ENCODE measurements at regions not wholly inside any gene's neighbourhood (a gene's known extent, or its start where the extent isn't known, plus 50 kb on each side); places are given as distances from the start of the nearest gene placed in this dataset.

DNA sequence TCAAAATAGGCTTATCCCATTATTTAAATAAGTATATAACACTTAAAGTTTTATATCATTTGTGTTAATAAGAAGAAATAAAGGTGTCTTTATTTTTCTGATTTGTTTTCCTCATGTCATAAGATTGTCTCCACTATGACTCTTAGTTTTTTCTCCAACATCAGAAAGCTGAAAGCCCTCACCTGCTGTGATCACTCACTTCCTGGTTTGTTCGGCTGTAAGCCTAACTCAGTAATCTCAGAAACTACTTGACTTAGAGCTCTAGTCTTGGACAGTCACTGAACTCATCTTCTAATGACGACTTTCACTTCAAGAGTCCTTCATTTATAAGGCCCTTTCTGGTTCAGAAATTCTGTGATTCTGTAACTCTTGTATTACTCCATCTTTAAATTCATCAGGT is 311.0 kb downstream of the ZEB2 start:
- ChIA-PET POLR2A (no interaction called here), CTCF (no interaction called here)
- no peaks in the 10 kb centered on the region for H3K9me3 ChIP-seq (ENCODE audit: control insufficient read depth, insufficient read depth, low read depth, low read length)
- no peak overlapping the region for H3K27ac ChIP-seq (ENCODE audit: extremely low read depth, low read depth, low read length)
- no peaks in the 10 kb centered on the region for H3K36me3 ChIP-seq (ENCODE audit: control insufficient read depth in 2 of 2, insufficient read depth in 1 of 2, low read length in 2 of 2)
- no peaks in the 10 kb centered on the region for H3K4me1 ChIP-seq (ENCODE audit: control insufficient read depth, insufficient read depth, low read length)
- TF ChIP-seq, protein P1, sequence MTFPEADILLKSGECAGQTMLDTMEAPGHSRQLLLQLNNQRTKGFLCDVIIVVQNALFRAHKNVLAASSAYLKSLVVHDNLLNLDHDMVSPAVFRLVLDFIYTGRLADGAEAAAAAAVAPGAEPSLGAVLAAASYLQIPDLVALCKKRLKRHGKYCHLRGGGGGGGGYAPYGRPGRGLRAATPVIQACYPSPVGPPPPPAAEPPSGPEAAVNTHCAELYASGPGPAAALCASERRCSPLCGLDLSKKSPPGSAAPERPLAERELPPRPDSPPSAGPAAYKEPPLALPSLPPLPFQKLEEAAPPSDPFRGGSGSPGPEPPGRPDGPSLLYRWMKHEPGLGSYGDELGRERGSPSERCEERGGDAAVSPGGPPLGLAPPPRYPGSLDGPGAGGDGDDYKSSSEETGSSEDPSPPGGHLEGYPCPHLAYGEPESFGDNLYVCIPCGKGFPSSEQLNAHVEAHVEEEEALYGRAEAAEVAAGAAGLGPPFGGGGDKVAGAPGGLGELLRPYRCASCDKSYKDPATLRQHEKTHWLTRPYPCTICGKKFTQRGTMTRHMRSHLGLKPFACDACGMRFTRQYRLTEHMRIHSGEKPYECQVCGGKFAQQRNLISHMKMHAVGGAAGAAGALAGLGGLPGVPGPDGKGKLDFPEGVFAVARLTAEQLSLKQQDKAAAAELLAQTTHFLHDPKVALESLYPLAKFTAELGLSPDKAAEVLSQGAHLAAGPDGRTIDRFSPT (tag by site-specific recombination; IDR thresholded peaks at IDR 0.05), result no peak
- TF ChIP-seq KLF16 (tag by site-specific recombination; IDR thresholded peaks at IDR 0.05) (no peak), SETDB1 (IDR thresholded peaks at IDR 0.05; ENCODE audit: insufficient read length, low read length) (no peak), ZFP41 (tag by site-specific recombination; IDR thresholded peaks at IDR 0.05; ENCODE audit: borderline replicate concordance) (no peak), SCRT1 (tag by site-specific recombination; IDR thresholded peaks at IDR 0.05; ENCODE audit: borderline replicate concordance) (no peak), ZNF138 (tag by site-specific recombination; IDR thresholded peaks at IDR 0.05; ENCODE audit: borderline replicate concordance) (no peak), MZF1 (tag by site-specific recombination; IDR thresholded peaks at IDR 0.05; ENCODE audit: borderline replicate concordance) (no peak), ZNF19 (tag by site-specific recombination; IDR thresholded peaks at IDR 0.05; ENCODE audit: low read depth) (no peak), ZNF248 (tag by site-specific recombination; IDR thresholded peaks at IDR 0.05) (no peak)
- TF ChIP-seq, protein P2, sequence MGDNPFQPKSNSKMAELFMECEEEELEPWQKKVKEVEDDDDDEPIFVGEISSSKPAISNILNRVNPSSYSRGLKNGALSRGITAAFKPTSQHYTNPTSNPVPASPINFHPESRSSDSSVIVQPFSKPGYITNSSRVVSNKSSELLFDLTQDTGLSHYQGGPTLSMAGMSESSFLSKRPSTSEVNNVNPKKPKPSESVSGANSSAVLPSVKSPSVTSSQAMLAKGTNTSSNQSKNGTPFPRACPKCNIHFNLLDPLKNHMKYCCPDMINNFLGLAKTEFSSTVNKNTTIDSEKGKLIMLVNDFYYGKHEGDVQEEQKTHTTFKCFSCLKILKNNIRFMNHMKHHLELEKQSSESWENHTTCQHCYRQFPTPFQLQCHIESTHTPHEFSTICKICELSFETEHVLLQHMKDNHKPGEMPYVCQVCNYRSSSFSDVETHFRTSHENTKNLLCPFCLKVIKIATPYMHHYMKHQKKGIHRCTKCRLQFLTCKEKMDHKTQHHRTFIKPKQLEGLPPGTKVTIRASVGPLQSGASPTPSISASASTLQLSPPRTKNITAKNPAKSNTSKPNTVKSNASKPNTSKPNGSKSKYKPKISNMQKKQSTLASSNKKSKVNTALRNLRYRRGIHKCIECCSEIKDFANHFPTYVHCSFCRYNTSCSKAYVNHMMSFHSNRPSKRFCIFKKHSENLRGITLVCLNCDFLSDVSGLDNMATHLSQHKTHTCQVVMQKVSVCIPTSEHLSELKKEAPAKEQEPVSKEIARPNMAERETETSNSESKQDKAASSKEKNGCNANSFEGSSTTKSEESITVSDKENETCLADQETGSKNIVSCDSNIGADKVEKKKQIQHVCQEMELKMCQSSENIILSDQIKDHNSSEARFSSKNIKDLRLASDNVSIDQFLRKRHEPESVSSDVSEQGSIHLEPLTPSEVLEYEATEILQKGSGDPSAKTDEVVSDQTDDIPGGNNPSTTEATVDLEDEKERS (tag by site-specific recombination; IDR thresholded peaks at IDR 0.05), result no peak
- TF ChIP-seq, protein P3, sequence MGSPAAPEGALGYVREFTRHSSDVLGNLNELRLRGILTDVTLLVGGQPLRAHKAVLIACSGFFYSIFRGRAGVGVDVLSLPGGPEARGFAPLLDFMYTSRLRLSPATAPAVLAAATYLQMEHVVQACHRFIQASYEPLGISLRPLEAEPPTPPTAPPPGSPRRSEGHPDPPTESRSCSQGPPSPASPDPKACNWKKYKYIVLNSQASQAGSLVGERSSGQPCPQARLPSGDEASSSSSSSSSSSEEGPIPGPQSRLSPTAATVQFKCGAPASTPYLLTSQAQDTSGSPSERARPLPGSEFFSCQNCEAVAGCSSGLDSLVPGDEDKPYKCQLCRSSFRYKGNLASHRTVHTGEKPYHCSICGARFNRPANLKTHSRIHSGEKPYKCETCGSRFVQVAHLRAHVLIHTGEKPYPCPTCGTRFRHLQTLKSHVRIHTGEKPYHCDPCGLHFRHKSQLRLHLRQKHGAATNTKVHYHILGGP (tag by site-specific recombination; IDR thresholded peaks at IDR 0.05), result no peak
- TF ChIP-seq, protein P4, sequence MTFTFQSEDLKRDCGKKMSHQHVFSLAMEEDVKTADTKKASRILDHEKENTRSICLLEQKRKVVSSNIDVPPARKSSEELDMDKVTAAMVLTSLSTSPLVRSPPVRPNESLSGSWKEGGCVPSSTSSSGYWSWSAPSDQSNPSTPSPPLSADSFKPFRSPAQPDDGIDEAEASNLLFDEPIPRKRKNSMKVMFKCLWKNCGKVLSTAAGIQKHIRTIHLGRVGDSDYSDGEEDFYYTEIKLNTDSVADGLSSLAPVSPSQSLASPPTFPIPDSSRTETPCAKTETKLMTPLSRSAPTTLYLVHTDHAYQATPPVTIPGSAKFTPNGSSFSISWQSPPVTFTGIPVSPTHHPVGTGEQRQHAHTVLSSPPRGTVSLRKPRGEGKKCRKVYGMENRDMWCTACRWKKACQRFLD (tag by site-specific recombination; IDR thresholded peaks at IDR 0.05), result no peak
- H3K4me3 ChIP-seq (ENCODE audit: low read depth, low read length), result no peak overlapping the region

DNA sequence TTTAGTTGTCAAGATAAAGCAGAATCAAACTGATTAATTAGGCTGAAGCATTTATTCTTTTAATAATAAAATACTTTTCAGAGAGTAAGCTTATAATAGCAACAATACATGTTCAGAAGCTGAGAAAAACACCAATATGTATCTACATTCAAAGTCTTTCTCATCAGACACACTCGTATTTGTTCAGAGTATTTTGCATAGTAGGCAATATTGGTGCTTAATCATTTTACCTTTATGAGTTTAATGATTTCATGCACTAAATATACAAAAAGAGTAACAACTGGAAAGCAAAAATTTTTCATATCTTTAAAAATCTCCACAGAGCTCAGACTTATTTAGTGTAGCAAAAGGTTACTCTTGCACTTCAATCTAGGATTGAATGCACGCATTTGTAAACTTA is 313.9 kb downstream of the ZEB2 start:
- no peaks in the 10 kb centered on the region for H3K9me3 ChIP-seq (ENCODE audit: control insufficient read depth, insufficient read depth, low read depth, low read length)
- H3K4me1 ChIP-seq (ENCODE audit: control insufficient read depth, insufficient read depth, low read length), result no peaks in the 10 kb centered on the region
- no peak overlapping the region for H3K27ac ChIP-seq (ENCODE audit: extremely low read depth, low read depth, low read length)
- CTCF ChIA-PET, result no interaction called here
- no peak overlapping the region for H3K4me3 ChIP-seq (ENCODE audit: low read depth, low read length)
- TF ChIP-seq ZEB2 (tag by site-specific recombination; IDR thresholded peaks at IDR 0.05) (no peak), ZNF248 (tag by site-specific recombination; IDR thresholded peaks at IDR 0.05) (no peak), PRDM1 (tag by site-specific recombination; IDR thresholded peaks at IDR 0.05) (no peak), ZNF623 (tag by site-specific recombination; IDR thresholded peaks at IDR 0.05) (no peak), ZNF561 (tag by site-specific recombination; IDR thresholded peaks at IDR 0.05; ENCODE audit: borderline replicate concordance) (no peak), ZNF140 (tag by site-specific recombination; IDR thresholded peaks at IDR 0.05) (no peak), ZBTB17 (tag by site-specific recombination; IDR thresholded peaks at IDR 0.05) (no peak), ZIC2 (tag by site-specific recombination; IDR thresholded peaks at IDR 0.05) (no peak), ZNF677 (tag by site-specific recombination; IDR thresholded peaks at IDR 0.05) (no peak)
- TF ChIP-seq, protein P5, sequence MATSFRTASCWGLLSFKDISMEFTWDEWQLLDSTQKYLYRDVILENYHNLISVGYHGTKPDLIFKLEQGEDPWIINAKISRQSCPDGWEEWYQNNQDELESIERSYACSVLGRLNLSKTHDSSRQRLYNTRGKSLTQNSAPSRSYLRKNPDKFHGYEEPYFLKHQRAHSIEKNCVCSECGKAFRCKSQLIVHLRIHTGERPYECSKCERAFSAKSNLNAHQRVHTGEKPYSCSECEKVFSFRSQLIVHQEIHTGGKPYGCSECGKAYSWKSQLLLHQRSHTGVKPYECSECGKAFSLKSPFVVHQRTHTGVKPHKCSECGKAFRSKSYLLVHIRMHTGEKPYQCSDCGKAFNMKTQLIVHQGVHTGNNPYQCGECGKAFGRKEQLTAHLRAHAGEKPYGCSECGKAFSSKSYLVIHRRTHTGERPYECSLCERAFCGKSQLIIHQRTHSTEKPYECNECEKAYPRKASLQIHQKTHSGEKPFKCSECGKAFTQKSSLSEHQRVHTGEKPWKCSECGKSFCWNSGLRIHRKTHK (tag by site-specific recombination; IDR thresholded peaks at IDR 0.05), result no peak
- TF ChIP-seq, protein P6, sequence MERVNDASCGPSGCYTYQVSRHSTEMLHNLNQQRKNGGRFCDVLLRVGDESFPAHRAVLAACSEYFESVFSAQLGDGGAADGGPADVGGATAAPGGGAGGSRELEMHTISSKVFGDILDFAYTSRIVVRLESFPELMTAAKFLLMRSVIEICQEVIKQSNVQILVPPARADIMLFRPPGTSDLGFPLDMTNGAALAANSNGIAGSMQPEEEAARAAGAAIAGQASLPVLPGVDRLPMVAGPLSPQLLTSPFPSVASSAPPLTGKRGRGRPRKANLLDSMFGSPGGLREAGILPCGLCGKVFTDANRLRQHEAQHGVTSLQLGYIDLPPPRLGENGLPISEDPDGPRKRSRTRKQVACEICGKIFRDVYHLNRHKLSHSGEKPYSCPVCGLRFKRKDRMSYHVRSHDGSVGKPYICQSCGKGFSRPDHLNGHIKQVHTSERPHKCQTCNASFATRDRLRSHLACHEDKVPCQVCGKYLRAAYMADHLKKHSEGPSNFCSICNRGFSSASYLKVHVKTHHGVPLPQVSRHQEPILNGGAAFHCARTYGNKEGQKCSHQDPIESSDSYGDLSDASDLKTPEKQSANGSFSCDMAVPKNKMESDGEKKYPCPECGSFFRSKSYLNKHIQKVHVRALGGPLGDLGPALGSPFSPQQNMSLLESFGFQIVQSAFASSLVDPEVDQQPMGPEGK (tag by site-specific recombination; IDR thresholded peaks at IDR 0.05), result no peak
- POLR2A ChIA-PET, result no interaction called here
- no peaks in the 10 kb centered on the region for H3K36me3 ChIP-seq (ENCODE audit: control insufficient read depth in 2 of 2, insufficient read depth in 1 of 2, low read length in 2 of 2)
